ENCODE measurements at regions not wholly inside any gene's neighbourhood (a gene's known extent, or its start where the extent isn't known, plus 50 kb on each side); places are given as distances from the start of the nearest gene placed in this dataset.

GRCh38 chr10:1870491-1870890 lies 133.2 kb upstream of the ADARB2 start:
- DNase-seq = no peak

GRCh38 chr10:1869861-1870260 lies 132.5 kb upstream of the ADARB2 start:
- no peaks in the 10 kb centered on the region for H3K36me3 Mint-ChIP-seq
- no peaks in the 10 kb centered on the region for H3K4me1 ChIP-seq (ENCODE audit: insufficient read depth, low read length)
- no peaks in the 10 kb centered on the region for H3K27me3 ChIP-seq (ENCODE audit: insufficient read depth, low read length)
- H3K4me1 Mint-ChIP-seq = no peaks in the 10 kb centered on the region
- H3K27ac Mint-ChIP-seq = peak overlapping the region in 1 of 7 donors; percentile 7
- POLR2A ChIA-PET (ENCODE audit: partially characterized antibody) = no interaction called here
- H3K27ac ChIP-seq (ENCODE audit: low read depth, low read length) = no peak overlapping the region
- no peak overlapping the region for H3K4me3 Mint-ChIP-seq
- CTCF ChIA-PET (ENCODE audit: partially characterized antibody) = no interaction called here
- H3K27me3 Mint-ChIP-seq = peaks cover 1 to 5% of the 10 kb centered on the region in 2 donors
- H3K4me3 ChIP-seq (ENCODE audit: low read length in 2 of 2) = no peak overlapping the region
- no peaks in the 10 kb centered on the region for H3K9me3 ChIP-seq (ENCODE audit: control insufficient read depth in 1 of 2, low read length in 2 of 2)
- peaks cover 0 to 6% (median 0%) of the 10 kb centered on the region in 8 donors for H3K9me3 Mint-ChIP-seq
- DNase-seq = no peak
- intact Hi-C loops (cut with micrococcal nuclease) = no loop called here
- H3K36me3 ChIP-seq (ENCODE audit: insufficient read depth, low read length) = no peaks in the 10 kb centered on the region

More at GRCh38 chr10:1870491-1870890, 133.2 kb upstream of the ADARB2 start:
- Histone ChIP-seq H3K4me3 (ENCODE audit: low read length in 2 of 2) (no peak overlapping the region), H3K27ac (ENCODE audit: low read depth, low read length) (no peak overlapping the region), H3K36me3 (ENCODE audit: insufficient read depth, low read length) (no peaks in the 10 kb centered on the region), H3K9me3 (ENCODE audit: control insufficient read depth in 1 of 2, low read length in 2 of 2) (no peaks in the 10 kb centered on the region), H3K27me3 (ENCODE audit: insufficient read depth, low read length) (no peaks in the 10 kb centered on the region), H3K4me1 (ENCODE audit: insufficient read depth, low read length) (no peaks in the 10 kb centered on the region)
- no peak overlapping the region for H3K27ac Mint-ChIP-seq
- H3K27me3 Mint-ChIP-seq = peaks cover 1 to 8% of the 10 kb centered on the region in 2 donors
- intact Hi-C loops (cut with micrococcal nuclease) = no loop called here
- H3K4me3 Mint-ChIP-seq = no peak overlapping the region
- H3K36me3 Mint-ChIP-seq = no peaks in the 10 kb centered on the region
- peaks cover 0 to 6% (median 0%) of the 10 kb centered on the region in 8 donors for H3K9me3 Mint-ChIP-seq
- POLR2A ChIA-PET (ENCODE audit: partially characterized antibody) = no interaction called here
- H3K4me1 Mint-ChIP-seq = no peaks in the 10 kb centered on the region
- CTCF ChIA-PET (ENCODE audit: partially characterized antibody) = no interaction called here

DNA sequence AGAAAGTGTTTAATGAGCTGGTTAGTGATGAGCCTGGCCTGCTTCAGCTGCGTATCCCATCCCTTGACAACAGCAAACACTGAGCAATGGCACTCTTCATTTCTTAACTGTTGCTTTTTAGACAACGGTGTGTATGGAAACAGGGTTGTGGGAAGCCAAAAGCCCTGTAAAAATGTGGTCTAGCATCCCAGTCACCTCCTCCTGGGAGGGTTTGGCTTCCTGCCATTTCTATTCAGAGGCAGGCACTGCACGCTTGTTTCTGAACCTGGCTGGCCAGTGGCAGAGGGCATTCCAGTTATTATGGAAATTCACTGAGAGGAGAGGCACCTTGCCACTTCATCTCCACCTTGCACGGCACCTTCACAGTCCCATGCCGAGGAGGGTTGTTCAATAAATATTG lies 123.0 kb upstream of the ADARB2 start:
- Mint-ChIP-seq H3K27me3 (no peaks in the 10 kb centered on the region), H3K36me3 (no peaks in the 10 kb centered on the region), H3K9me3 (peaks cover 0 to 11% (median 4%) of the 10 kb centered on the region in 8 donors), H3K4me1 (no peaks in the 10 kb centered on the region), H3K4me3 (no peak overlapping the region), H3K27ac (no peak overlapping the region)
- Histone ChIP-seq H3K9me3 (ENCODE audit: control insufficient read depth in 1 of 2, low read length in 2 of 2) (no peaks in the 10 kb centered on the region), H3K4me3 (ENCODE audit: low read length in 2 of 2) (no peak overlapping the region), H3K36me3 (ENCODE audit: insufficient read depth, low read length) (no peaks in the 10 kb centered on the region), H3K27me3 (ENCODE audit: insufficient read depth, low read length) (no peaks in the 10 kb centered on the region), H3K27ac (ENCODE audit: low read depth, low read length) (no peak overlapping the region), H3K4me1 (ENCODE audit: insufficient read depth, low read length) (no peaks in the 10 kb centered on the region)
- no peak for DNase-seq
- intact Hi-C loops (cut with micrococcal nuclease) = no loop called here
- POLR2A ChIA-PET (ENCODE audit: partially characterized antibody) = no interaction called here
- CTCF ChIA-PET (ENCODE audit: partially characterized antibody) = no interaction called here

DNA sequence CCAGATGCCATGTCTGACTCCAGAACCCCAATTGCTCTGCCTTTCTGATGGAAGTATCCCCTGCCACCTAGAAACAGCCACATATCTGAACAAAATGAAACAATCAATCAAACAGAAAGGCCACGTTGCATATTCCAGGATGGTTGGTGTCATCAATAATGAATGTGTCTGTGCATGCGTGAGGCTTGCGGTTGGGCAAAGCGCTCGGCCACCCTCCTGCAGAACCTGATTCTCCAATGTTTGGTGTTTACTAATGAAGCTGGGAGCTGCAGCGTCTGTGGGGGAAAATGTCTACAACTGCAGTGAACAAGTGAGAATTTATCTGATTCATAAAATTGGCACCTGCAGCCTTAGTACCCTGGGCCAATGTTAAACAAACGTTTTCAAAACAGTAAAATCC lies 121.2 kb upstream of the ADARB2 start:
- H3K36me3 Mint-ChIP-seq = no peaks in the 10 kb centered on the region
- H3K27ac Mint-ChIP-seq = no peak overlapping the region
- H3K4me3 Mint-ChIP-seq = no peak overlapping the region
- peaks cover 0 to 3% (median 1%) of the 10 kb centered on the region in 8 donors for H3K9me3 Mint-ChIP-seq
- Histone ChIP-seq H3K4me3 (ENCODE audit: low read length in 2 of 2) (no peak overlapping the region), H3K4me1 (ENCODE audit: insufficient read depth, low read length) (no peaks in the 10 kb centered on the region), H3K9me3 (ENCODE audit: control insufficient read depth in 1 of 2, low read length in 2 of 2) (no peaks in the 10 kb centered on the region), H3K36me3 (ENCODE audit: insufficient read depth, low read length) (no peaks in the 10 kb centered on the region), H3K27ac (ENCODE audit: low read depth, low read length) (no peak overlapping the region), H3K27me3 (ENCODE audit: insufficient read depth, low read length) (no peaks in the 10 kb centered on the region)
- POLR2A ChIA-PET (ENCODE audit: partially characterized antibody) = no interaction called here
- no peak for DNase-seq
- no peaks in the 10 kb centered on the region for H3K4me1 Mint-ChIP-seq
- peaks cover 0 to 2% of the 10 kb centered on the region in 2 donors for H3K27me3 Mint-ChIP-seq
- intact Hi-C loops (cut with micrococcal nuclease) = no loop called here
- CTCF ChIA-PET (ENCODE audit: partially characterized antibody) = no interaction called here

GRCh38 chr10:1858048-1858447 lies 120.7 kb upstream of the ADARB2 start:
- intact Hi-C loops (cut with micrococcal nuclease) = no loop called here
- H3K27me3 Mint-ChIP-seq = peaks cover 0 to 2% of the 10 kb centered on the region in 2 donors
- H3K4me3 ChIP-seq (ENCODE audit: low read length in 2 of 2) = no peak overlapping the region
- no peaks in the 10 kb centered on the region for H3K4me1 Mint-ChIP-seq
- CTCF ChIA-PET (ENCODE audit: partially characterized antibody) = no interaction called here
- DNase-seq = no peak
- peaks cover 0 to 4% (median 0%) of the 10 kb centered on the region in 8 donors for H3K9me3 Mint-ChIP-seq
- no peaks in the 10 kb centered on the region for H3K27me3 ChIP-seq (ENCODE audit: insufficient read depth, low read length)
- H3K4me3 Mint-ChIP-seq = no peak overlapping the region
- no peaks in the 10 kb centered on the region for H3K4me1 ChIP-seq (ENCODE audit: insufficient read depth, low read length)
- no peak overlapping the region for H3K27ac ChIP-seq (ENCODE audit: low read depth, low read length)
- POLR2A ChIA-PET (ENCODE audit: partially characterized antibody) = no interaction called here
- H3K9me3 ChIP-seq (ENCODE audit: control insufficient read depth in 1 of 2, low read length in 2 of 2) = no peaks in the 10 kb centered on the region
- H3K27ac Mint-ChIP-seq = no peak overlapping the region
- H3K36me3 ChIP-seq (ENCODE audit: insufficient read depth, low read length) = no peaks in the 10 kb centered on the region
- no peaks in the 10 kb centered on the region for H3K36me3 Mint-ChIP-seq

DNA sequence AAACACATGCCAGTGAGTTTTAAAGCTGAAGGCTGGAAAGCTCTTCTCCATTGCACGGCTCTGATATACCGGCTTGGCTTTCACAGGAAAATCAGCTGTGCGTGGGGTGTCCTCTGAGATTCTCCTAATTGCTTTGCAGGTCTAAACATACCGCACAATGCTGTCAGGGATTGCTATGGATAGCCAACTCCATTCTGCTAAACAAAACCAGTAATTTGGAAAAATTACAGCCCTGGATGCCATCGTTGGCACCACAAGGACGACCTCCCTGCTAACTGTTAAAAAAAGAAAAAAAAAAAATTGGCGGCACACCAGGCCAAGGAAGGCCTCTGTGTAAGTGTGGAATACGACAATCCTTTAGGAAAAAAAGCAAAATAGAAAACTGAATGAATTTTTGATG lies 118.6 kb upstream of the ADARB2 start:
- Histone ChIP-seq H3K36me3 (ENCODE audit: insufficient read depth, low read length) (no peaks in the 10 kb centered on the region), H3K4me3 (ENCODE audit: low read length in 2 of 2) (no peak overlapping the region), H3K4me1 (ENCODE audit: insufficient read depth, low read length) (no peaks in the 10 kb centered on the region), H3K27ac (ENCODE audit: low read depth, low read length) (no peak overlapping the region), H3K9me3 (ENCODE audit: control insufficient read depth in 1 of 2, low read length in 2 of 2) (no peaks in the 10 kb centered on the region), H3K27me3 (ENCODE audit: insufficient read depth, low read length) (no peaks in the 10 kb centered on the region)
- no peak overlapping the region for H3K27ac Mint-ChIP-seq
- DNase-seq = no peak
- peaks cover 0 to 4% (median under 1%) of the 10 kb centered on the region in 8 donors for H3K9me3 Mint-ChIP-seq
- no peaks in the 10 kb centered on the region for H3K36me3 Mint-ChIP-seq
- peaks cover 0 to 2% of the 10 kb centered on the region in 2 donors for H3K27me3 Mint-ChIP-seq
- no peaks in the 10 kb centered on the region for H3K4me1 Mint-ChIP-seq
- no peak overlapping the region for H3K4me3 Mint-ChIP-seq
- CTCF ChIA-PET (ENCODE audit: partially characterized antibody) = no interaction called here
- POLR2A ChIA-PET (ENCODE audit: partially characterized antibody) = no interaction called here
- intact Hi-C loops (cut with micrococcal nuclease) = no loop called here

- Mint-ChIP-seq H3K36me3 (no peaks in the 10 kb centered on the region), H3K27ac (no peak overlapping the region), H3K9me3 (peaks cover 0 to 8% (median 3%) of the 10 kb centered on the region in 8 donors), H3K27me3 (peaks cover 0 to 2% of the 10 kb centered on the region in 2 donors), H3K4me3 (no peak overlapping the region), H3K4me1 (no peaks in the 10 kb centered on the region)
- no peak for DNase-seq
- intact Hi-C loops (cut with micrococcal nuclease) = no loop called here
- Histone ChIP-seq H3K4me1 (ENCODE audit: insufficient read depth, low read length) (no peaks in the 10 kb centered on the region), H3K27ac (ENCODE audit: low read depth, low read length) (no peak overlapping the region), H3K9me3 (ENCODE audit: control insufficient read depth in 1 of 2, low read length in 2 of 2) (no peaks in the 10 kb centered on the region), H3K4me3 (ENCODE audit: low read length in 2 of 2) (no peak overlapping the region), H3K27me3 (ENCODE audit: insufficient read depth, low read length) (no peaks in the 10 kb centered on the region), H3K36me3 (ENCODE audit: insufficient read depth, low read length) (no peaks in the 10 kb centered on the region)
- ChIA-PET CTCF (ENCODE audit: partially characterized antibody) (no interaction called here), POLR2A (ENCODE audit: partially characterized antibody) (no interaction called here)
Measured at GRCh38 chr10:1854271-1854670, 116.9 kb upstream of the ADARB2 start.

- intact Hi-C loops (cut with micrococcal nuclease) = no loop called here
- POLR2A ChIA-PET (ENCODE audit: partially characterized antibody) = no interaction called here
- H3K9me3 Mint-ChIP-seq = peaks cover 0 to 8% (median 3%) of the 10 kb centered on the region in 8 donors
Measured at GRCh38 chr10:1853801-1854200, 116.5 kb upstream of the ADARB2 start.

More at GRCh38 chr10:1853801-1854200, 116.5 kb upstream of the ADARB2 start:
- Histone ChIP-seq H3K27me3 (ENCODE audit: insufficient read depth, low read length) (no peaks in the 10 kb centered on the region), H3K4me1 (ENCODE audit: insufficient read depth, low read length) (no peaks in the 10 kb centered on the region), H3K36me3 (ENCODE audit: insufficient read depth, low read length) (no peaks in the 10 kb centered on the region), H3K27ac (ENCODE audit: low read depth, low read length) (no peak overlapping the region), H3K9me3 (ENCODE audit: control insufficient read depth in 1 of 2, low read length in 2 of 2) (no peaks in the 10 kb centered on the region), H3K4me3 (ENCODE audit: low read length in 2 of 2) (no peak overlapping the region)
- Mint-ChIP-seq H3K4me1 (no peaks in the 10 kb centered on the region), H3K4me3 (no peak overlapping the region), H3K27ac (no peak overlapping the region), H3K27me3 (peaks cover 0 to 2% of the 10 kb centered on the region in 2 donors), H3K36me3 (no peaks in the 10 kb centered on the region)
- CTCF ChIA-PET (ENCODE audit: partially characterized antibody) = no interaction called here
- no peak for DNase-seq
